ENCODE measurements at regions not wholly inside any gene's neighbourhood (a gene's known extent, or its start where the extent isn't known, plus 50 kb on each side); places are given as distances from the start of the nearest gene placed in this dataset.

DNA sequence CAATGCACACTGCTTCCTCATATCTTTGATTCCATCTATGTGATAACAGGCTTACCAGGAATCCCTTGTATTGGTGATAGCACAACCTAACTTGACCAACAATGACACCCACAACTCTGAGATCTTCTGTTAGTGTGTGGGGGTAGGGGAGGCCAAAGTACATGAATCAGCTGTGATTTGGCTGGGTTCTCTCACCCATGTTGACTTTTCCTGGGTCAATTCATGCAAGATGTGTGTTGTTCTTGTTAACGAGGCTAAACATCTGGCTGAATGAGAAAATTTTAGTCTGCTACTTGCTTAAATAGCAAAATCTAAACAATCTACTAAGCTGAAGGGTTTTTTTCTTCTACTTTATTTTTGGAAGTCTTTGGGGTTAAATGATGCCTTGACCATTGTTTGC is 341.2 kb upstream of the SLC14A2 start:
- DNase-seq: no peak

DNA sequence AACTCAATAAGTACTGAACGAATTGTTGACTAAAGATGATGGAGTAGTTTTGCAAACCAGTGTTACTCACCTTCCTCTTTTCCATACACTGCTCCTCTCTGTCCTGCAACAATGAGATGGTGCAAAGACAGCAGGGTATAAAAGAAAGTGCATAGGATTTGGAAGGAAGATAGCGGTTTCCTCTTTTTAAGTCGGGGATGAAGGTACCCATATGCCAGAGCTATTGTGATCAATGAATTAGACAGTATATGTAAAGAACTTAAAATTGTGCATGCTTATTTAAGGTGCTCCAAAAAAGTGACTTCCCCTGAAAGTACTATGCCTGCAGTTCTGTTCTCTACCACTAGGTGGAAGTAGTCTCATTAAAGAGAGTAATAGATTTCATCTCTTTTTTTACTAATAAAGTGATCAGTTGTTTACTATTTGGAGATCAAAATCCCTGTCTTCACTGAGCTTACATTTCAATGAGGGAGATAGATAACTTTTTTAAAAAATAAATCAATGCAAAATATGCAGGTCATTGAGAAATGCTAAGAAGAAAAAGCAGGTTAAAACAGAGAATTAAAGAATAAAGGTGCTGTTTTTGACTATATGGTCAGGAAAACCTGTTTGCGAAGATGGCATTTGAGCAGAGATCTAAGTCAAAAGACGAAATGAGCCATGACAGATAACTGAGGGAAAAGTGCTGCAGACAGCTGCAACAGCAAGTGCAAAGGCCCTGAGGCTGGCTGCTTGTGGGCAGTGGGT is 339.7 kb upstream of the SLC14A2 start:
- DNase-seq: no peak

GRCh38 chr18:45276878-45277277 is 338.4 kb upstream of the SLC14A2 start:
- DNase-seq: no peak

- DNase-seq: no peak
These were observed 337.4 kb upstream of the SLC14A2 start for GRCh38 chr18:45277908-45278307.

- no peak for DNase-seq
These were observed 334.6 kb upstream of the SLC14A2 start for GRCh38 chr18:45280481-45281276.

- DNase-seq: no peak
These were observed 333.0 kb upstream of the SLC14A2 start for GRCh38 chr18:45282101-45282812.

GRCh38 chr18:45284174-45284573 is 331.1 kb upstream of the SLC14A2 start:
- DNase-seq: no peak

DNA sequence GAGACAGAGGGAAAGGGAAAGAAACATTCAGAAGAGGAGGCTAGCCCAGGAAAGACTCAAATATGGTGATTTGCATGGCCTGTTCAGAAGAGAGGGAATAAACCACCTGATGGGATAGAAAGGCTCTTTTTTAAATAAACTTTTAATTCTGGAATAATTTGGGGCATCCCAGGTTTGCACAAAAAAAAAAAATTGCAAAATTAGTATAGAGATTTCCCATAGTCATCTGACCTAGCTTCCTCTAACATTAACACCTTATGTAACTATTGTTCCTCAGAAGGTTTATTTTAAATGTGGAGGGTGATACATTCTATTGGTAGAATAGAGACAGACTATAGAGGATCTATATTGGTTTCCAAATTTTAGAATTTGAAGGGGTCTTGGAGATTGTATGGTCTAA is 330.4 kb upstream of the SLC14A2 start:
- DNase-seq: no peak

- DNase-seq: no peak
These were observed 330.0 kb upstream of the SLC14A2 start for GRCh38 chr18:45285251-45285650.

DNA sequence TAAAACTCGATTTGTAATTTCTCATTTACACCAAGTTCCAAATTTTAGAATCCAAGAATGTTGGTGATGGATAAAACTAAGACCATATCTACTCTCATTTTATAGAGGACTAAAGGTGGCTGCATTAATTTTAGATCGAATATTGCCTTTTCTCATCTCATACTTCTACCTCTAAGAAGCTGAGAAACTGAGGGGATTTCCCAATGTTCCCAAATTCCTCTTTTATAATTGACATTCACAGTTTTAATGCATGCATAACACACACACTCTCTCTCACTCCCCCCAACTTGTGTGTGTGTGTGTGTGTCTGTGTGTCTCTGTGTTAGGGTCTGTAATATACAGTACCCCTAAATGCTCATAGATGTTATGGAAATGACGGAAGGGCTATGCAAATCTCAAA is 328.8 kb upstream of the SLC14A2 start:
- no peak for DNase-seq

GRCh38 chr18:45287531-45287930 is 327.7 kb upstream of the SLC14A2 start:
- no peak for DNase-seq

DNA sequence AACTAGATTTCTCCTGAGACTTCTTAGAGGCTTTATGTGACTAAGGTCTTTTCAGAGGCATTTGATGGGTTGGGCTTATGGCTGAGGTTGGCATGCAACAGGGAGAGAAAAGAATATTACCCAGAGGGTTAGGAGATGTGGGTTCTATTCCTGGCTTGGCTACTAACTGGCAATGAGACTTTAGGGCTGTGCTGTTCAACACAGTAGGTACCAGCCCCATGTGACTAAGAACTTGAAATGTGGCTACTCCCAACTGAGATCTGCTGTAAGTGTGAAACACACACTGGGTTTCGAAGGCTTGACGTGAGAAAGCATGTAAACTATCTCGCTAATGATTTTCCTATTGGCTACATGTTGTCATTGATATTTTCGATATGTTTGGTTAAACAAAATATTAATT is 324.9 kb upstream of the SLC14A2 start:
- DNase-seq: no peak

DNA sequence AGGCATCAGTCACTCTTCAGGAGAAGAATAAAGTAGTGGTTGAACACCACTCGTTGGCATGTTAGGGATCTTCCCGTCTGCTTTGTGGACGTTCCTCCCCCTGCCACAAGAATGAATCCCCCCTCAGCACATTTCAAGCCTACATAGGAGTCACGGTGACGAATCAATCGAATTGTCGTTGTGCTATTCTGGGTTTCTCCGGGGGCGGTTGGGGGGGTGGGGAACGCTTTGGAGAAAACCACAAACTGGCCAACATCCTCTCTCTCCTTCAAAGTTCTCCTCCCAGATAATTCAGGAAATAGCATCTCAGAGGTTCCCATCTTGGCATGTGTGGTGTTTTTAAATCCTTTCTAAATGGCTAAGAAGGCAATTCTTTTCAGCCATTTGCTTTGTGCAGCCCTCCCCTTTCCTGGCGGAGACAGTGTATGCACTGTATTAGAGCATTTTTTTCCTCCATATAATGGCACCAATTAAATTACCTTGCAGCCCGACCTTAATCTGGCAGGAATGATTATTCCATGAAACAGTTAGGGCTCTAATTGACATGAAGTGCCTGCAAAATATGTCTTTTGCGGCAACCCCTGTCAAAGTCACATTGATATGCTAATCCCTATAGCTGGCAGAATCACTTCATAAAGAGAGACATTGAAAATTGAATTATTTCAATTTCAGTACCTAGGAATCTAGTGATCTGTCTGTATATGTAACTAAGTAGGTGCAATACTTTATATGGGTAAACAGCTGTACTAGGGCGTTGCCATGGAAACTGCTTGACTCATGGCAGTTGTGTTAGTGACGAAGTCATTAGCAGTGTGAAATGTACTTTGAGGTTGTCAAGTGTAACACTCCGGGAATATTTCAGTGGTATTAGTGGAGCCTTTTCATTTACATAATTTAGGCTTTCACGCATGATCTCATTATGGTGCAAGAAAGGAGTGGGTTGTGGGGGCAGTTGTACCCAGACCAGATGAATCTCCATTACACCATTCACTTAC is 323.4 kb upstream of the SLC14A2 start:
- DNase-seq: no peak

DNA sequence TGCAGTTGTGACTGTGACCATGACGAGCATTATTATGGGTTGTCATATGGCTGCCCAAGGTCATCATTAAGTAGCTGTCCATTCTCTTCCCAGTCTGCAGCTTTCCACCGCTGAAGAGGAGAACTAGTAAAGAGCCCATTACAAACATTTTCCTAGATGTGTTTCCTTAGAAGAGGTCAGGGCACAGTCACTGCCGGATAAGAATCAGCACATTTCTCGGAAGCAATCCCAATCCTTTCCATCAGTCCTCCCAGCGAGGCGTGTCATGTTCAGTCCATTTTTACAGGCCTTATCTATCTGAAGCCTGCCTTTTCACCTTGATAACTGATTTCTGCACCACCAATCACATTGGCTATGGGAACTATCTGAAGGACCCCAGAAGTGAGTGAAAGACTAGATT is 319.9 kb upstream of the SLC14A2 start:
- no peak for DNase-seq

GRCh38 chr18:45298986-45299385 is 316.3 kb upstream of the SLC14A2 start:
- DNase-seq: no peak

DNA sequence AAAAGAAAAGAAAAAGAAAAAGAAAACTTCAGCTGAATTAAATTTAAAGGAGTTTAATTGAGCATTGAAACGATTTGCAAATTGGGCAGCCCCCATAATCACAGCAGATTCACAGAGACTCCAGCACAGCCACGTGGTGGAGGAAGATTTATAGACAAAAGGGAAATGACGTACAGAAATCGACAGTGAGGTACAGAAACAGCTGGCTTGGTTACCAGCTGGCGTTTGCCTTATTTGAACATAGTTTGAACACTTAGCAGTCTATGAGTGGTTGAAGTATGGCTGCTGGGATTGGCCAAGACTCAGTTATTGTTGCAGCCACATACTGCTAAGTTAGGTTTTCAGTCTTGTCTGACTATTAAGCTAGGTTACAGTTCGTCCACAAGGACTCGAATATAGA is 312.2 kb upstream of the SLC14A2 start:
- DNase-seq: no peak

- DNase-seq: no peak
These were observed 310.7 kb upstream of the SLC14A2 start for GRCh38 chr18:45304558-45304957.

DNA sequence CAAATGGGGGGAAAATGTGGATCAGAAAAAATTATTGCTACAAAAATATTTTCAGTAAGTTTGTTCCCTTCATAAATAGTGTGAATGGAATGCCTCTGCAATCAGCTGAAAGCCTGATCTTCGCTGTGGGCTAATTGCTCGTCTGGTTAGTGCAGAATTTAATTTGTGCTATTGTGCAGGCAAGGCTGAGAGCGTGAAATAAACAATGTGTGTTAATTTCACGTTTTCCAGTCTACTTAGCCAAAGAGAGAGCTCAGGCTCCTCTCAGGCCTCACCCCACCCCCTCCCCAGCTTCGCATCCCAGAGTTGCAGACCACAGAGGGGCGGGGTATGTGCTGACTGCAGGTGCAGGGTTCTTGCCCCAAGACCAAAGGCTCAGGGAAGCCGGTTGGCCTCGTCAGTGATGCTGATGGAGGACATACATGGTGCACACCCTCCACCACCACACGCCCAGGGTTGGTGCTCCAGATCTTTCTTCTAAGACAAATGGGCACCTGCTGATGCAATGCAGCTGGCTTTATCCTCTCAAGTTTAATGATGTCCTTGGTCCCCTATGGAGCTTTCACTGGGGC is 302.6 kb upstream of the SLC14A2 start:
- no peak for DNase-seq

DNA sequence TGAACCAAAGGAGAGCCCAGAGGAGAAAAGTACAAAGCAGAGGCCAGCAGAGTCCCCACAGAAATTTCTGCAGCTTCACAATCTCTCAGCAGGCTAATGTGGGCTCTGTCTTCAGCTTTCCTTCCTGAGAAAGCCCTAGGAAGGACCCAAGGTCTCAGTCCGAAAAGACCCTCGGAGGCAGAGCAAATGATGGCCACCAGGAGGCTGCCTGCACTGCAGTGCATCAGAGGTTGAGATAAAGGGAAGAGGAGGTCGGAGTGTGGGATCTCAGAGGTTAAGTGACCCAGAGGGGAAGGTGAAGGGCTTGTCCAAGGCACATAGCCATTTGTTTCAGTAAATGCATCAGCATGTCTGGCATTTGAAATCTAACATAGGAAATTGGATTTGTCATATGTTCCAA is 299.1 kb upstream of the SLC14A2 start:
- no peak for DNase-seq

GRCh38 chr18:45317948-45318640 is 297.2 kb upstream of the SLC14A2 start:
- DNase-seq: no peak

GRCh38 chr18:45320724-45321123 is 294.6 kb upstream of the SLC14A2 start:
- DNase-seq: no peak

DNA sequence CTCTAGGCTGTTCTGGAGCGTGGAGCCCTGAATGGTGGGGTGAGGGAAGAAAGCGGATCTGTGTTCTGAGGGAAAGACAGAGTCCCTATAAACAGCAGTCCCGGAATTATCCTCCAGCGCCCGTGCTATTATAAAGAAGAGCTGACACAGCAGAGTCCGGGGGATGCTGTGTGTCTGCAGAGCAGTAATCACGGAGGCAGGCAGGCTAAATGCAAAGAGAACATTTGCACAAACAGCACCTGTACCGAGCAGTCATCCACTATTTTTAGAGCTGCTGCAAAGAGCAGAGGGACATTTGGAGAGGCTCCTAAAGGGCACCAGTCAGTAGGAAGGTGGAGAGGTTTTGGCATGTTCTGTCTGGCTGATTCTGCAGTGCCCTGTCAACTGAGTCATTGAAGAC is 293.8 kb upstream of the SLC14A2 start:
- no peak for DNase-seq

Measured in NCI-H2029 (cell line).